ENCODE measurements at regions not wholly inside any gene's neighbourhood (a gene's known extent, or its start where the extent isn't known, plus 50 kb on each side); places are given as distances from the start of the nearest gene placed in this dataset.

DNA sequence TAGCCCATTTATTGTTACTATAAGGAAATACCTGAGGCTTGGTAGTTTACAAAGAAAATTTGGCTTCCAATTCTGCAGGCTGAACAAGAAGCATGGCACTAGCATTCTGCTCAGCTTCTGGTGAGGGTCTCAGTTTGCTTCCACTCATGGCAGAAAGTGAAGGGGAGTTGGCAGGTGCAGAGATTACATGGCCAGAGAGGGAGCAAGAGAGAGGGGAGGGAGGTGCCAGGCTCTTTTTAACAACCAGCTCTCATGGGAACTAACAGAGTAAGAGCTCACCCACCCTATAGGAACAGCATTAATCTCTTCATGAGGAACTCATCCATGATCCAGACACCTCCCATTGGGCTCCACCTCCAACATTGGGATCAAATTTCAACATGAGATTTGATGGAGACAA lies 437.9 kb downstream of the CHL1 start:
- TF ChIP-seq, protein P1, sequence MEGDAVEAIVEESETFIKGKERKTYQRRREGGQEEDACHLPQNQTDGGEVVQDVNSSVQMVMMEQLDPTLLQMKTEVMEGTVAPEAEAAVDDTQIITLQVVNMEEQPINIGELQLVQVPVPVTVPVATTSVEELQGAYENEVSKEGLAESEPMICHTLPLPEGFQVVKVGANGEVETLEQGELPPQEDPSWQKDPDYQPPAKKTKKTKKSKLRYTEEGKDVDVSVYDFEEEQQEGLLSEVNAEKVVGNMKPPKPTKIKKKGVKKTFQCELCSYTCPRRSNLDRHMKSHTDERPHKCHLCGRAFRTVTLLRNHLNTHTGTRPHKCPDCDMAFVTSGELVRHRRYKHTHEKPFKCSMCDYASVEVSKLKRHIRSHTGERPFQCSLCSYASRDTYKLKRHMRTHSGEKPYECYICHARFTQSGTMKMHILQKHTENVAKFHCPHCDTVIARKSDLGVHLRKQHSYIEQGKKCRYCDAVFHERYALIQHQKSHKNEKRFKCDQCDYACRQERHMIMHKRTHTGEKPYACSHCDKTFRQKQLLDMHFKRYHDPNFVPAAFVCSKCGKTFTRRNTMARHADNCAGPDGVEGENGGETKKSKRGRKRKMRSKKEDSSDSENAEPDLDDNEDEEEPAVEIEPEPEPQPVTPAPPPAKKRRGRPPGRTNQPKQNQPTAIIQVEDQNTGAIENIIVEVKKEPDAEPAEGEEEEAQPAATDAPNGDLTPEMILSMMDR (IDR thresholded peaks at IDR 0.05) = no peak
- TF ChIP-seq TCF7L2 (IDR thresholded peaks at IDR 0.05; ENCODE audit: low read depth, low read length) (no peak), POLR2AphosphoS5 (IDR thresholded peaks at IDR 0.05; ENCODE audit: low read depth, low read length) (no peak), SIN3A (IDR thresholded peaks at IDR 0.05; ENCODE audit: borderline replicate concordance, insufficient read depth, low read depth, low read length) (no peak)
